HAP-1 (cell line): ENCODE measurements at regions not wholly inside any gene's neighbourhood (a gene's known extent, or its start where the extent isn't known, plus 50 kb on each side); places are given as distances from the start of the nearest gene placed in this dataset.

Experiments used
- DNase-seq, 2 experiments: peaks; one replicate each; pipeline ENCODE4 v3.0.0-alpha.2; 2016 to 2020; ENCODE audit warnings: low spot score in 2 of 2
- H3K27me3 ChIP-seq: fragments of 250-450 bp; sonication (Bioruptor Pico); 2 replicates; pipeline ENCODE4 v1.5.1; 2020; ENCODE audit warnings: low read depth, mild to moderate bottlenecking, moderate library complexity
- H3K36me3 ChIP-seq: fragments of 250-450 bp; sonication (Bioruptor Pico); replicated peaks from 2 replicates; pipeline ENCODE4 v1.5.1; 2020; ENCODE audit warnings: mild to moderate bottlenecking
- H3K4me1 ChIP-seq: fragments of 250-450 bp; sonication (Bioruptor Pico); 2 replicates; pipeline ENCODE4 v1.5.1; 2020; ENCODE audit warnings: mild to moderate bottlenecking
- H3K4me3 ChIP-seq: fragments of 250-450 bp; sonication (Bioruptor Pico); 2 replicates; pipeline ENCODE4 v1.5.1; 2020; ENCODE audit warnings: mild to moderate bottlenecking, moderate library complexity
- H3K9me3 ChIP-seq: fragments of 250-450 bp; sonication (Bioruptor Pico); 2 replicates; pipeline ENCODE4 v1.5.1; 2020; ENCODE audit warnings: mild to moderate bottlenecking, moderate library complexity
- in situ Hi-C: fragments of 300-500 bp; cut with MboI; formaldehyde crosslinking; loops from 3 replicates; pipeline ENCODE4 v1.14.3; 2020; ENCODE audit warnings: low sequenced_read_pairs, inconsistent platforms, mixed read lengths

DNA sequence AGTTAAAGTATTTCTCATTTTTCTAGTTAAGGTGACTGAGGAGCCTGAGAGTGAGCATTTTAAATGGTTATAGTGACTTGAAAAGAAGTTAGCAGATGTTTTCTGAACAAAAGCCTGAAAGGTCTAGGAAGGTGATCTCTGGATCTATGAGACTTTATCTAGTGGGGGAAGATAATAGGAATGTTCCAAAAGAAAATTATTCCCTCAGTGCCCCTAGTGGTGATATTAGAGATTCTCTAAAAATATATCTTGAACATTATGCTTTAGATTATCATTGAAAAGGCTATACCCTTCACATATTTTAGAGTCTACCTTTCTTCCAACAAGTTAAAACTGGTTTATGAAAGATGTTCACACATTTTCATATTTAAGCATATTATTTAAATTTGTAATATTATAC lies 69.0 kb upstream of the SPANXN1 start:
- Histone ChIP-seq H3K4me3 (no peak overlapping the region), H3K9me3 (no peaks in the 10 kb centered on the region), H3K36me3 (no peaks in the 10 kb centered on the region), H3K4me1 (no peaks in the 10 kb centered on the region), H3K27me3 (no peaks in the 10 kb centered on the region)
- DNase-seq, result peak in 1 of 2 experiments; percentile 5
- in situ Hi-C loops, result no loop called here

GRCh38 chrX:145190801-145191389 lies 56.4 kb upstream of the SPANXN1 start:
- Histone ChIP-seq H3K4me1 (no peaks in the 10 kb centered on the region), H3K36me3 (no peaks in the 10 kb centered on the region), H3K27me3 (no peaks in the 10 kb centered on the region), H3K4me3 (no peak overlapping the region), H3K9me3 (no peaks in the 10 kb centered on the region)
- peak; percentile 8 to 15 for DNase-seq
- in situ Hi-C loops, result no loop called here
